Breast epithelium (tissue), 3 donors: ENCODE measurements at regions not wholly inside any gene's neighbourhood (a gene's known extent, or its start where the extent isn't known, plus 50 kb on each side); places are given as distances from the start of the nearest gene placed in this dataset.

Experiments
- POLR2A ChIP-seq: fragments of 450-650 bp; IDR thresholded peaks from one replicate; pipeline ENCODE4 v1.6.1; 2016; ENCODE audit warnings: antibody characterized with exemption, mild to moderate bottlenecking, moderate library complexity
- POLR2AphosphoS5 ChIP-seq, 3 donors: sonication (generic); formaldehyde crosslinking; IDR thresholded peaks; one replicate each; pipeline ENCODE4 v1.6.1; 2017; ENCODE audit warnings: antibody characterized with exemption in 3 of 3
- TF ChIP-seq, protein P1 (sequence below), 3 donors: fragments of 450-650 bp; IDR thresholded peaks; one replicate each; pipeline ENCODE4 v1.5.1; 2016 to 2017; ENCODE audit warnings: antibody characterized with exemption in 3 of 3, mild to moderate bottlenecking in 3 of 3, moderate library complexity in 3 of 3

DNA sequence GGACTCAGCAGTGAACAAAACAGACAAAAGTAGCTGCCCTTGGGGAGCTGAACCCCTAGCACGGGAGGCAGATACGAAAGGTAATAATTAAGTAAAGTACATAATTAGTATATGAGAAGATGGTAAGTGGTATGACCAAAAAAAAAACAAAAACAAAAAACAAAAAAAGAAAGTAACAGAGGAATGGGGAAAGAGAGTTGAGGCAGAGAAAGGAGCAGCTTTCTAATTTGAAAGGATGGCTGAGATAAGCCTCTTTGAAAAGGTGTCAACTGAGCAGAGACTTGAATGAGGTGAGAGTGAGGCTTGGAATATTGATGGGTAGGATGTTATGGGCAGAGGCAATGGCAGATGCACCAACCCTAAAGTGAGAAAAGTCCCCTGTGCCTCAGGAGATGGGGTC is 69.7 kb downstream of the CARTPT start:
- TF ChIP-seq, protein P1, sequence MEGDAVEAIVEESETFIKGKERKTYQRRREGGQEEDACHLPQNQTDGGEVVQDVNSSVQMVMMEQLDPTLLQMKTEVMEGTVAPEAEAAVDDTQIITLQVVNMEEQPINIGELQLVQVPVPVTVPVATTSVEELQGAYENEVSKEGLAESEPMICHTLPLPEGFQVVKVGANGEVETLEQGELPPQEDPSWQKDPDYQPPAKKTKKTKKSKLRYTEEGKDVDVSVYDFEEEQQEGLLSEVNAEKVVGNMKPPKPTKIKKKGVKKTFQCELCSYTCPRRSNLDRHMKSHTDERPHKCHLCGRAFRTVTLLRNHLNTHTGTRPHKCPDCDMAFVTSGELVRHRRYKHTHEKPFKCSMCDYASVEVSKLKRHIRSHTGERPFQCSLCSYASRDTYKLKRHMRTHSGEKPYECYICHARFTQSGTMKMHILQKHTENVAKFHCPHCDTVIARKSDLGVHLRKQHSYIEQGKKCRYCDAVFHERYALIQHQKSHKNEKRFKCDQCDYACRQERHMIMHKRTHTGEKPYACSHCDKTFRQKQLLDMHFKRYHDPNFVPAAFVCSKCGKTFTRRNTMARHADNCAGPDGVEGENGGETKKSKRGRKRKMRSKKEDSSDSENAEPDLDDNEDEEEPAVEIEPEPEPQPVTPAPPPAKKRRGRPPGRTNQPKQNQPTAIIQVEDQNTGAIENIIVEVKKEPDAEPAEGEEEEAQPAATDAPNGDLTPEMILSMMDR (IDR thresholded peaks at IDR 0.05) = no peak
- TF ChIP-seq POLR2AphosphoS5 (IDR thresholded peaks at IDR 0.05) = no peak
- TF ChIP-seq POLR2A = no peak
